Suprapubic skin (tissue), 4 donors: ENCODE measurements at regions not wholly inside any gene's neighbourhood (a gene's known extent, or its start where the extent isn't known, plus 50 kb on each side); places are given as distances from the start of the nearest gene placed in this dataset.

Source experiments
- EP300 ChIP-seq: sonication (generic); formaldehyde crosslinking; IDR thresholded peaks from one replicate; pipeline ENCODE4 v1.6.1; 2017; ENCODE audit warnings: antibody characterized with exemption
- POLR2A ChIP-seq, 2 donors: fragments of 450-650 bp; IDR thresholded peaks; one replicate each; pipeline ENCODE4 v1.6.1; 2017; ENCODE audit warnings: antibody characterized with exemption in 2 of 2, mild to moderate bottlenecking in 2 of 2, moderate library complexity in 2 of 2
- POLR2AphosphoS5 ChIP-seq, 3 donors: sonication (generic); formaldehyde crosslinking; IDR thresholded peaks; one replicate each; pipeline ENCODE4 v1.6.1; 2017; ENCODE audit warnings: antibody characterized with exemption in 3 of 3
- TF ChIP-seq, protein P1 (sequence below), 2 donors: fragments of 200-600 bp in 1 of 2; fragments of 450-650 bp in 1 of 2; sonication (generic) in 1 of 2; IDR thresholded peaks; one replicate each; pipeline ENCODE4 v1.5.1; 2016 to 2019; ENCODE audit warnings: antibody characterized with exemption in 2 of 2, mild to moderate bottlenecking in 1 of 2, moderate library complexity in 1 of 2

DNA sequence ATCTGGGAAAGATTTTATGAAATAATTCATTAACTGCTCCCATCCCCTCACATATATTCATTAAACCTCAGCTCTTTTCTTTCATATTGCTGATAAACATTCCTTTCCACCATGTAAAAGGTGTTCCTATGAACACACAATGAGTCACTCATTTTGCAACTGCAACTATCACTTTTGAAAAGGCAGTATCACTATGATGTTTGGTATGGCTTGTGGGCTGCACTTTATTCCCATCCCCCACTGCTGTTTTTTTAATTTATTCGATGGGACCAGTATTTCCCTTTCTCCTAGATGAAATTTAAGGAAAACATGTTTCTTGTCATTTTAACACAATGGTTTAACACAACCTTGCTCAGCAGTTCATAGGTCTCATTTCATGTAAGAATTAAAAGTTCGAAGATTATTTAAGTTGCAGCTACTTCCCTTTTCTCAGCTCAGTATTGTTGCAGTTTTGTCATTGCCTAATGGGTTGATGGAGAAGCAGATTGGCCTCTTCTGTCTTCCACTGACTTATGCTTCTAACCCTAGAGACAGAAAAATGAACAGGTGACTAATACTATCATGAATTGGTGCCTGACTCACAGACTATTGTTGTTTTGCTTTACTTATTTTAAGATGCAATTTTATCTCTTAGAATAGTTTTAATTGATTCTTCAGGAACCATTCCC lies 280.3 kb downstream of the ZPLD1 start:
- TF ChIP-seq, protein P1, sequence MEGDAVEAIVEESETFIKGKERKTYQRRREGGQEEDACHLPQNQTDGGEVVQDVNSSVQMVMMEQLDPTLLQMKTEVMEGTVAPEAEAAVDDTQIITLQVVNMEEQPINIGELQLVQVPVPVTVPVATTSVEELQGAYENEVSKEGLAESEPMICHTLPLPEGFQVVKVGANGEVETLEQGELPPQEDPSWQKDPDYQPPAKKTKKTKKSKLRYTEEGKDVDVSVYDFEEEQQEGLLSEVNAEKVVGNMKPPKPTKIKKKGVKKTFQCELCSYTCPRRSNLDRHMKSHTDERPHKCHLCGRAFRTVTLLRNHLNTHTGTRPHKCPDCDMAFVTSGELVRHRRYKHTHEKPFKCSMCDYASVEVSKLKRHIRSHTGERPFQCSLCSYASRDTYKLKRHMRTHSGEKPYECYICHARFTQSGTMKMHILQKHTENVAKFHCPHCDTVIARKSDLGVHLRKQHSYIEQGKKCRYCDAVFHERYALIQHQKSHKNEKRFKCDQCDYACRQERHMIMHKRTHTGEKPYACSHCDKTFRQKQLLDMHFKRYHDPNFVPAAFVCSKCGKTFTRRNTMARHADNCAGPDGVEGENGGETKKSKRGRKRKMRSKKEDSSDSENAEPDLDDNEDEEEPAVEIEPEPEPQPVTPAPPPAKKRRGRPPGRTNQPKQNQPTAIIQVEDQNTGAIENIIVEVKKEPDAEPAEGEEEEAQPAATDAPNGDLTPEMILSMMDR (IDR thresholded peaks at IDR 0.05) = no peak
- no peak for TF ChIP-seq POLR2A (IDR thresholded peaks at IDR 0.05)
- TF ChIP-seq EP300 = no peak
- no peak for TF ChIP-seq POLR2AphosphoS5 (IDR thresholded peaks at IDR 0.05)
